ENCODE measurements at regions not wholly inside any gene's neighbourhood (a gene's known extent, or its start where the extent isn't known, plus 50 kb on each side); places are given as distances from the start of the nearest gene placed in this dataset.

GRCh38 chr7:52481571-52481970 is 553.9 kb upstream of the POM121L12 start:
- Histone ChIP-seq H3K36me3 (ENCODE audit: control insufficient read depth in 2 of 2, insufficient read depth in 1 of 2, low read length in 2 of 2) (no peaks in the 10 kb centered on the region), H3K4me3 (ENCODE audit: low read depth, low read length) (no peak overlapping the region)
- POLR2A ChIA-PET = no interaction called here

DNA sequence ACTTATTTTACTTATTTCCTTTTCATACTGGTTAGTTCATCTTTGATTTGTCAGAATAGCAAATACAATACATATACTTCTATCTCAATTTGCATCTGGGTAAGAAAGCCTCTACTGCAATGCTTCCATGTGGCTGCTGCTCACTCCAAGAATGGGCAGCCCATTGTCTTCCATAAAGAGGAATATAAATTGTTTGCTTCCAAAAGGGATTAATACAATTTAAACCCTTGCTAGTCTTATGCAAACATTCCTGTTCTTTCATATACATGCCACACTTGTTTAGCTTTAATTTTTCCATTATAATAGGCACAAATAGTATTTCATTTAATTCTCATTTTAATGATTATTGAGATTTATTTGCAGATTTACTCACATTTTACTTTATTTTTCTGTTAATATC is 555.4 kb upstream of the POM121L12 start:
- H3K9me3 ChIP-seq (ENCODE audit: control insufficient read depth, insufficient read depth, low read depth, low read length) = no peaks in the 10 kb centered on the region
- H3K4me3 ChIP-seq (ENCODE audit: low read depth, low read length) = no peak overlapping the region
- no peak for TF ChIP-seq ZNF76 (tag by site-specific recombination; IDR thresholded peaks at IDR 0.05; ENCODE audit: borderline replicate concordance, low read depth)
- TF ChIP-seq, protein P1, sequence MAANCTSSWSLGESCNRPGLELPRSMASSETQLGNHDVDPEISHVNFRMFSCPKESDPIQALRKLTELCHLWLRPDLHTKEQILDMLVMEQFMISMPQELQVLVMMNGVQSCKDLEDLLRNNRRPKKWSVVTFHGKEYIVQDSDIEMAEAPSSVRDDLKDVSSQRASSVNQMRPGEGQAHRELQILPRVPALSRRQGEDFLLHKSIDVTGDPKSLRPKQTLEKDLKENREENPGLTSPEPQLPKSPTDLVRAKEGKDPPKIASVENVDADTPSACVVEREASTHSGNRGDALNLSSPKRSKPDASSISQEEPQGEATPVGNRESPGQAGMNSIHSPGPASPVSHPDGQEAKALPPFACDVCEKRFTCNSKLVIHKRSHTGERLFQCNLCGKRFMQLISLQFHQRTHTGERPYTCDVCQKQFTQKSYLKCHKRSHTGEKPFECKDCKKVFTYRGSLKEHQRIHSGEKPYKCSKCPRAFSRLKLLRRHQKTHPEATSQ (tag by site-specific recombination; IDR thresholded peaks at IDR 0.05) = no peak
- TF ChIP-seq ZNF837 (tag by site-specific recombination; IDR thresholded peaks at IDR 0.05) = no peak
- no peak for TF ChIP-seq ZNF791 (tag by site-specific recombination; IDR thresholded peaks at IDR 0.05)
- TF ChIP-seq, protein P2, sequence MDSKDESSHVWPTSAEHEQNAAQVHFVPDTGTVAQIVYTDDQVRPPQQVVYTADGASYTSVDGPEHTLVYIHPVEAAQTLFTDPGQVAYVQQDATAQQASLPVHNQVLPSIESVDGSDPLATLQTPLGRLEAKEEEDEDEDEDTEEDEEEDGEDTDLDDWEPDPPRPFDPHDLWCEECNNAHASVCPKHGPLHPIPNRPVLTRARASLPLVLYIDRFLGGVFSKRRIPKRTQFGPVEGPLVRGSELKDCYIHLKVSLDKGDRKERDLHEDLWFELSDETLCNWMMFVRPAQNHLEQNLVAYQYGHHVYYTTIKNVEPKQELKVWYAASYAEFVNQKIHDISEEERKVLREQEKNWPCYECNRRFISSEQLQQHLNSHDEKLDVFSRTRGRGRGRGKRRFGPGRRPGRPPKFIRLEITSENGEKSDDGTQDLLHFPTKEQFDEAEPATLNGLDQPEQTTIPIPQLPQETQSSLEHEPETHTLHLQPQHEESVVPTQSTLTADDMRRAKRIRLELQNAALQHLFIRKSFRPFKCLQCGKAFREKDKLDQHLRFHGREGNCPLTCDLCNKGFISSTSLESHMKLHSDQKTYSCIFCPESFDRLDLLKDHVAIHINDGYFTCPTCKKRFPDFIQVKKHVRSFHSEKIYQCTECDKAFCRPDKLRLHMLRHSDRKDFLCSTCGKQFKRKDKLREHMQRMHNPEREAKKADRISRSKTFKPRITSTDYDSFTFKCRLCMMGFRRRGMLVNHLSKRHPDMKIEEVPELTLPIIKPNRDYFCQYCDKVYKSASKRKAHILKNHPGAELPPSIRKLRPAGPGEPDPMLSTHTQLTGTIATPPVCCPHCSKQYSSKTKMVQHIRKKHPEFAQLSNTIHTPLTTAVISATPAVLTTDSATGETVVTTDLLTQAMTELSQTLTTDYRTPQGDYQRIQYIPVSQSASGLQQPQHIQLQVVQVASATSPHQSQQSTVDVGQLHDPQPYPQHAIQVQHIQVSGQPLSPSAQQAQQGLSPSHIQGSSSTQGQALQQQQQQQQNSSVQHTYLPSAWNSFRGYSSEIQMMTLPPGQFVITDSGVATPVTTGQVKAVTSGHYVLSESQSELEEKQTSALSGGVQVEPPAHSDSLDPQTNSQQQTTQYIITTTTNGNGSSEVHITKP (tag by site-specific recombination; IDR thresholded peaks at IDR 0.05) = no peak
- no peak for TF ChIP-seq ZNF2 (tag by site-specific recombination; IDR thresholded peaks at IDR 0.05)
- no peak for TF ChIP-seq ZNF785 (tag by site-specific recombination; IDR thresholded peaks at IDR 0.05)
- TF ChIP-seq ZBTB21 (tag by site-specific recombination; IDR thresholded peaks at IDR 0.05) = no peak
- TF ChIP-seq ZNF404 (tag by site-specific recombination; IDR thresholded peaks at IDR 0.05) = no peak
- TF ChIP-seq, protein P3, sequence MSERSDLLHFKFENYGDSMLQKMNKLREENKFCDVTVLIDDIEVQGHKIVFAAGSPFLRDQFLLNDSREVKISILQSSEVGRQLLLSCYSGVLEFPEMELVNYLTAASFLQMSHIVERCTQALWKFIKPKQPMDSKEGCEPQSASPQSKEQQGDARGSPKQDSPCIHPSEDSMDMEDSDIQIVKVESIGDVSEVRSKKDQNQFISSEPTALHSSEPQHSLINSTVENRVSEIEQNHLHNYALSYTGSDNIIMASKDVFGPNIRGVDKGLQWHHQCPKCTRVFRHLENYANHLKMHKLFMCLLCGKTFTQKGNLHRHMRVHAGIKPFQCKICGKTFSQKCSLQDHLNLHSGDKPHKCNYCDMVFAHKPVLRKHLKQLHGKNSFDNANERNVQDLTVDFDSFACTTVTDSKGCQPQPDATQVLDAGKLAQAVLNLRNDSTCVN (tag by site-specific recombination; optimal IDR thresholded peaks at IDR 0.05) = no peak
- no peak for TF ChIP-seq ZNF558 (tag by site-specific recombination; IDR thresholded peaks at IDR 0.05)
- no peaks in the 10 kb centered on the region for H3K4me1 ChIP-seq (ENCODE audit: control insufficient read depth, insufficient read depth, low read length)
- CTCF ChIA-PET = no interaction called here
- POLR2A ChIA-PET = no interaction called here
- no peak overlapping the region for H3K27ac ChIP-seq (ENCODE audit: extremely low read depth, low read depth, low read length)
- no peaks in the 10 kb centered on the region for H3K36me3 ChIP-seq (ENCODE audit: control insufficient read depth in 2 of 2, insufficient read depth in 1 of 2, low read length in 2 of 2)

More at GRCh38 chr7:52481571-52481970, 553.9 kb upstream of the POM121L12 start:
- TF ChIP-seq, protein P4, sequence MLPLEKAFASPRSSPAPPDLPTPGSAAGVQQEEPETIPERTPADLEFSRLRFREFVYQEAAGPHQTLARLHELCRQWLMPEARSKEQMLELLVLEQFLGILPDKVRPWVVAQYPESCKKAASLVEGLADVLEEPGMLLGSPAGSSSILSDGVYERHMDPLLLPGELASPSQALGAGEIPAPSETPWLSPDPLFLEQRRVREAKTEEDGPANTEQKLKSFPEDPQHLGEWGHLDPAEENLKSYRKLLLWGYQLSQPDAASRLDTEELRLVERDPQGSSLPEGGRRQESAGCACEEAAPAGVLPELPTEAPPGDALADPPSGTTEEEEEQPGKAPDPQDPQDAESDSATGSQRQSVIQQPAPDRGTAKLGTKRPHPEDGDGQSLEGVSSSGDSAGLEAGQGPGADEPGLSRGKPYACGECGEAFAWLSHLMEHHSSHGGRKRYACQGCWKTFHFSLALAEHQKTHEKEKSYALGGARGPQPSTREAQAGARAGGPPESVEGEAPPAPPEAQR (tag by site-specific recombination; IDR thresholded peaks at IDR 0.05) = no peak
- TF ChIP-seq, protein P5, sequence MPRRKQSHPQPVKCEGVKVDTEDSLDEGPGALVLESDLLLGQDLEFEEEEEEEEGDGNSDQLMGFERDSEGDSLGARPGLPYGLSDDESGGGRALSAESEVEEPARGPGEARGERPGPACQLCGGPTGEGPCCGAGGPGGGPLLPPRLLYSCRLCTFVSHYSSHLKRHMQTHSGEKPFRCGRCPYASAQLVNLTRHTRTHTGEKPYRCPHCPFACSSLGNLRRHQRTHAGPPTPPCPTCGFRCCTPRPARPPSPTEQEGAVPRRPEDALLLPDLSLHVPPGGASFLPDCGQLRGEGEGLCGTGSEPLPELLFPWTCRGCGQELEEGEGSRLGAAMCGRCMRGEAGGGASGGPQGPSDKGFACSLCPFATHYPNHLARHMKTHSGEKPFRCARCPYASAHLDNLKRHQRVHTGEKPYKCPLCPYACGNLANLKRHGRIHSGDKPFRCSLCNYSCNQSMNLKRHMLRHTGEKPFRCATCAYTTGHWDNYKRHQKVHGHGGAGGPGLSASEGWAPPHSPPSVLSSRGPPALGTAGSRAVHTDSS (tag by site-specific recombination; IDR thresholded peaks at IDR 0.05) = no peak
- TF ChIP-seq ZNF529 (tag by site-specific recombination; IDR thresholded peaks at IDR 0.05; ENCODE audit: insufficient replicate concordance) (no peak), ZNF48 (tag by site-specific recombination; IDR thresholded peaks at IDR 0.05) (no peak)
- Histone ChIP-seq H3K9me3 (ENCODE audit: control insufficient read depth, insufficient read depth, low read depth, low read length) (no peaks in the 10 kb centered on the region), H3K4me1 (ENCODE audit: control insufficient read depth, insufficient read depth, low read length) (no peaks in the 10 kb centered on the region), H3K27ac (ENCODE audit: extremely low read depth, low read depth, low read length) (no peak overlapping the region)
- CTCF ChIA-PET = no interaction called here

All from HEK293 (cell line).